CD4-positive, alpha-beta T cell (primary cell): ENCODE measurements at regions not wholly inside any gene's neighbourhood (a gene's known extent, or its start where the extent isn't known, plus 50 kb on each side); places are given as distances from the start of the nearest gene placed in this dataset.

ENCODE experiments used
- ATAC-seq: fragments of 200-7000 bp; cut with Tn5 transposase; one replicate; pipeline ENCODE4 v1.10.0; 2022; ENCODE audit warnings: mild to moderate bottlenecking; ENCODE audit not compliant: poor library complexity
- CTCF ChIA-PET: fragments of 350-600 bp; sonication (Branson Sonifier 250); formaldehyde crosslinking; loops from one replicate; lab custom pipeline; 2021; ENCODE audit warnings: antibody characterized with exemption, inconsistent platforms; lab: Charles Lee
- POLR2A ChIA-PET: fragments of 350-600 bp; sonication (Branson Sonifier 250); formaldehyde crosslinking; loops from one replicate; lab custom pipeline; 2021; ENCODE audit warnings: antibody characterized with exemption, inconsistent platforms; lab: Charles Lee
- DNase-seq, 14 experiments: peaks; one replicate each; pipeline ENCODE4 v3.0.0-alpha.2; 2013 to 2020; ENCODE audit warnings: mixed read lengths in 2 of 14
- H3K27ac ChIP-seq, 2 donors: one replicate each; pipeline versions ENCODE4 v1.5.1 to v1.7.0; 2013; ENCODE audit warnings: low read length in 2 of 2, low read depth in 1 of 2, mild to moderate bottlenecking in 1 of 2
- H3K27me3 ChIP-seq, 2 experiments: 1 replicate in 1 of 2; 2 replicates in 1 of 2; pipeline versions ENCODE4 v1.6.1 to v1.7.0; 2013; ENCODE audit warnings: low read length in 2 of 2, control low read depth in 1 of 2, mild to moderate bottlenecking in 1 of 2, moderate library complexity in 1 of 2; ENCODE audit not compliant: insufficient read depth in 2 of 2, control insufficient read depth in 1 of 2
- H3K36me3 ChIP-seq: one replicate; pipeline ENCODE4 v1.6.1; 2013; ENCODE audit warnings: low read length, control low read depth; ENCODE audit not compliant: insufficient read depth
- H3K4me1 ChIP-seq: one replicate; pipeline ENCODE4 v1.6.1; 2013; ENCODE audit warnings: low read length, control low read depth; ENCODE audit not compliant: insufficient read depth
- H3K4me3 ChIP-seq: one replicate; pipeline ENCODE4 v1.5.1; 2013; ENCODE audit warnings: mild to moderate bottlenecking, low read length, moderate library complexity
- H3K9me3 ChIP-seq, 2 experiments: 1 replicate in 1 of 2; 2 replicates in 1 of 2; pipeline versions ENCODE4 v1.6.1 to v1.7.0; 2013; ENCODE audit warnings: low read length in 2 of 2, mild to moderate bottlenecking in 2 of 2, control low read depth in 1 of 2, moderate library complexity in 1 of 2; ENCODE audit not compliant: control insufficient read depth in 1 of 2, insufficient read depth in 1 of 2
- H3K27ac Mint-ChIP-seq: one replicate; pipeline ENCODE4 v1.8.0; 2020; ENCODE audit warnings: mixed read lengths
- H3K27me3 Mint-ChIP-seq: one replicate; pipeline ENCODE4 v1.8.0; 2021; ENCODE audit warnings: mixed read lengths
- H3K36me3 Mint-ChIP-seq: one replicate; pipeline ENCODE4 v1.8.0; 2021; ENCODE audit warnings: low read depth, mixed read lengths
- H3K4me1 Mint-ChIP-seq: one replicate; pipeline ENCODE4 v1.8.0; 2021; ENCODE audit warnings: low read depth, mixed read lengths
- H3K4me3 Mint-ChIP-seq: one replicate; pipeline ENCODE4 v1.8.0; 2020; ENCODE audit warnings: mild to moderate bottlenecking, mixed read lengths
- H3K9me3 Mint-ChIP-seq: one replicate; pipeline ENCODE4 v1.8.0; 2020; ENCODE audit warnings: mixed read lengths
- intact Hi-C, 2 experiments: fragments of 100-400 bp; cut with DNase I in 1 of 2; cut with micrococcal nuclease in 1 of 2; formaldehyde crosslinking; loops; one replicate each; pipeline versions ENCODE4 v1.15.1 to v1.9.0; 2023 to 2025; cut with DNase I, micrococcal nuclease
- TF ChIP-seq, protein P1 (sequence below): fragments of 200-600 bp; IDR thresholded peaks from one replicate; pipeline ENCODE4 v1.8.0; 2022; ENCODE audit warnings: antibody characterized with exemption, mild to moderate bottlenecking

DNA sequence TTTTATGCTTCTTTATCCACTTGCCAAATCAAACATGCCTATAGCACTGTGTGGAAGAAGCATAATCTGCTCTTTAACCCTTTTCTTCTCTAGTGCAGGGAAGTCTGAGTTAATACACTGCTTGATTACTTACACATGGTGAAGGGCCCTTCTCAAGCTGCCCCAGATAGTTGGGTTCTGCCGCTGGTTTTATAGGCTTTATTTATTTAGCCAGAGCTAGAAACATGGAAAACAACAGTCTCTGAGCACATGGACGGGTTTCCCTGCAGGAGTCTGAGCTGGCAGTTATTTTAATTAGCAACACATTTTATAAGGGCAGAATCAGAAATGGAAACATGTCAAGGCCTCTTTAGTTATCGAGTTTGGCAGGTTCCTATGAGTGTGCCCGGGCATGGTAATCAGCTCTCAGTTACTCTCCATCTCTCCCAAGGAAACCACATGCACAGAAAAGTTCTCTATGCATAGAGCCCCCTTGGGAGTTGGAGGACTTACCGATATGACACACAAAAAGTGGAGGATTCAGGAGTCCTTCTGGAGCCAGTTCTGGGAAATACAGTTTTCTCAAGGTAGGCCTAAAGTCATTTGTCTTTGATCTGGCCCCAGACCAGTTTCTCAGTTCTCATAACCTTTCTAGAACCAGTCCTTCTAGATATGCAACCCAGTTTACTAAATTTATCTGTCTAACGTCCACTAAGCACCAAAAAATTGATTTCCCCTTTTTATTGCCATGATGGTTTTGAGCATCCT lies 564.8 kb downstream of the ACTL7B start:
- ChIA-PET CTCF (no interaction called here), POLR2A (no interaction called here)
- Mint-ChIP-seq H3K9me3 (peaks cover 4% of the 10 kb centered on the region), H3K36me3 (no peaks in the 10 kb centered on the region), H3K27me3 (no peaks in the 10 kb centered on the region), H3K27ac (no peak overlapping the region), H3K4me3 (no peak overlapping the region), H3K4me1 (no peaks in the 10 kb centered on the region)
- no peaks in the 10 kb centered on the region for H3K36me3 ChIP-seq
- H3K4me3 ChIP-seq = no peak overlapping the region
- no peaks in the 10 kb centered on the region for H3K4me1 ChIP-seq
- H3K27me3 ChIP-seq = no peaks in the 10 kb centered on the region
- ATAC-seq = no peak
- no peak for DNase-seq
- H3K9me3 ChIP-seq = peaks cover 0 to 9% of the 10 kb centered on the region in 2 experiments
- intact Hi-C loops = no loop called here
- TF ChIP-seq, protein P1, sequence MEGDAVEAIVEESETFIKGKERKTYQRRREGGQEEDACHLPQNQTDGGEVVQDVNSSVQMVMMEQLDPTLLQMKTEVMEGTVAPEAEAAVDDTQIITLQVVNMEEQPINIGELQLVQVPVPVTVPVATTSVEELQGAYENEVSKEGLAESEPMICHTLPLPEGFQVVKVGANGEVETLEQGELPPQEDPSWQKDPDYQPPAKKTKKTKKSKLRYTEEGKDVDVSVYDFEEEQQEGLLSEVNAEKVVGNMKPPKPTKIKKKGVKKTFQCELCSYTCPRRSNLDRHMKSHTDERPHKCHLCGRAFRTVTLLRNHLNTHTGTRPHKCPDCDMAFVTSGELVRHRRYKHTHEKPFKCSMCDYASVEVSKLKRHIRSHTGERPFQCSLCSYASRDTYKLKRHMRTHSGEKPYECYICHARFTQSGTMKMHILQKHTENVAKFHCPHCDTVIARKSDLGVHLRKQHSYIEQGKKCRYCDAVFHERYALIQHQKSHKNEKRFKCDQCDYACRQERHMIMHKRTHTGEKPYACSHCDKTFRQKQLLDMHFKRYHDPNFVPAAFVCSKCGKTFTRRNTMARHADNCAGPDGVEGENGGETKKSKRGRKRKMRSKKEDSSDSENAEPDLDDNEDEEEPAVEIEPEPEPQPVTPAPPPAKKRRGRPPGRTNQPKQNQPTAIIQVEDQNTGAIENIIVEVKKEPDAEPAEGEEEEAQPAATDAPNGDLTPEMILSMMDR = no peak
- H3K27ac ChIP-seq = no peak overlapping the region

DNA sequence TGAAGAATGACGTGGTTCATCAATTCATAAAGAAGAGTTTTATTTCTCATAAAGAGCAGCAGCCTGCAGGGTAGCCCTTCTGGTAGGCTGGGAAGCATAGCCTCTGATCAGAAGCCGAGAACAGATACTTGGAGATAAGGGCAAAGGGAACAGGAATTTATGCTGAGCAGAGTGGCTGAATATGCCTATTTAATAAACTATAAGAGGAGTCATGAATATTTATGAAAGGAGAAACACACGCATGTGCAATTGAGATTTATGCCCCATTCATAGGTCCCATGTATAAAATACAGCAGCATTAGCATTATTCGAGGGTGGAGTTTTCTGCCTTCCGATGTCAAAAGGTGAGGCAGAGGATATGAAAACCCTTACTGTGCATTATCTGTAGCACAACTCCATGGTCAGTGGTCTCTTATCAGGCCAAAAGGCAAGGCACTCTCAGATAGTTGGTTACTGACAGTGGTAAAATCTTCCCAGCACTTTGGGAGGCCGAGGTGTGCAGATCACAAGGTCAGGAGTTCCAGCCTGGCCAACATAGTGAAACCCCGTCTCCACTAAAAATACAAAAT lies 569.1 kb downstream of the ACTL7B start:
- DNase-seq (no peak), ATAC-seq (no peak)
- intact Hi-C loops = no loop called here
- TF ChIP-seq, protein P1 = no peak
- no peak overlapping the region for H3K27ac Mint-ChIP-seq
- CTCF ChIA-PET = no interaction called here
- no peaks in the 10 kb centered on the region for H3K9me3 ChIP-seq
- peaks cover 4% of the 10 kb centered on the region for H3K9me3 Mint-ChIP-seq
- no peaks in the 10 kb centered on the region for H3K36me3 ChIP-seq
- no peaks in the 10 kb centered on the region for H3K4me1 ChIP-seq
- H3K36me3 Mint-ChIP-seq = no peaks in the 10 kb centered on the region
- no peak overlapping the region for H3K4me3 Mint-ChIP-seq
- POLR2A ChIA-PET = no interaction called here
- no peaks in the 10 kb centered on the region for H3K27me3 ChIP-seq
- H3K27ac ChIP-seq = no peak overlapping the region
- H3K27me3 Mint-ChIP-seq = no peaks in the 10 kb centered on the region
- H3K4me1 Mint-ChIP-seq = no peaks in the 10 kb centered on the region
- no peak overlapping the region for H3K4me3 ChIP-seq

DNA sequence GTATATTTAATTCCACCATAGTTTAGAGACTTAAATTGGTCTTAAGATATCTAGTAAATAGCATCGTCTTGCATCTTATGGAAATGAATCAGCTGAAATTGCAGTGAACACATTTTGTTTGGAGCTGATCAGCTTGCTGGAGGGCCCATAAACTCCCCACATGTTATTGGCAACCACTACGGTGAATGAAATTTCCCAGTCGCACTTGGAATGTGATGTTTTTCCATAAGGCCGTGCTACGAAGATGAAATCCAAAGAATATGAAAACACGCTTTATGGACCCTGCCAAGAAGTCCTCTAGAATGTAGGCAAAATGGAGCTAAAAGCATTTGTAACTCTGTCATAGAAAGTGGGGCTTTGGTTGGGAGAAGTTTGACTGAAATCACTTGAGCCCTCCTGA lies 572.1 kb downstream of the ACTL7B start:
- no peak overlapping the region for H3K27ac Mint-ChIP-seq
- ChIA-PET POLR2A (no interaction called here), CTCF (no interaction called here)
- Histone ChIP-seq H3K4me1 (no peaks in the 10 kb centered on the region), H3K27me3 (no peaks in the 10 kb centered on the region), H3K27ac (no peak overlapping the region), H3K9me3 (no peaks in the 10 kb centered on the region), H3K4me3 (no peak overlapping the region), H3K36me3 (no peaks in the 10 kb centered on the region)
- H3K4me3 Mint-ChIP-seq = no peak overlapping the region
- H3K27me3 Mint-ChIP-seq = no peaks in the 10 kb centered on the region
- no peaks in the 10 kb centered on the region for H3K4me1 Mint-ChIP-seq
- ATAC-seq = no peak
- intact Hi-C loops = no loop called here
- H3K9me3 Mint-ChIP-seq = no peaks in the 10 kb centered on the region
- TF ChIP-seq, protein P1 = no peak
- no peaks in the 10 kb centered on the region for H3K36me3 Mint-ChIP-seq
- DNase-seq = no peak
